Endodermal cell (in vitro differentiated cells): ENCODE measurements at regions not wholly inside any gene's neighbourhood (a gene's known extent, or its start where the extent isn't known, plus 50 kb on each side); places are given as distances from the start of the nearest gene placed in this dataset.

Experiments used
- DNase-seq: peaks from one replicate; pipeline ENCODE4 v3.0.0-alpha.2; 2017
- H3K27ac ChIP-seq: 2 replicates; pipeline ENCODE4 v1.5.1; 2013; ENCODE audit warnings: mild to moderate bottlenecking, low read depth, low read length, moderate library complexity
- H3K27me3 ChIP-seq: 2 replicates; pipeline ENCODE4 v1.6.1; 2013; ENCODE audit warnings: mild to moderate bottlenecking, low read length, moderate library complexity; ENCODE audit not compliant: insufficient read depth, control insufficient read depth, poor library complexity, severe bottlenecking
- H3K36me3 ChIP-seq: 2 replicates; pipeline ENCODE4 v1.7.0; 2013; ENCODE audit warnings: mild to moderate bottlenecking, low read length, moderate library complexity; ENCODE audit not compliant: control insufficient read depth, insufficient read depth
- H3K4me1 ChIP-seq: one replicate; pipeline ENCODE4 v1.7.0; 2013; ENCODE audit warnings: low read length; ENCODE audit not compliant: control insufficient read depth, insufficient read depth
- H3K4me3 ChIP-seq: 2 replicates; pipeline ENCODE4 v1.5.1; 2013; ENCODE audit warnings: mild to moderate bottlenecking, low read length, moderate library complexity
- H3K9ac ChIP-seq: 2 replicates; pipeline ENCODE4 v1.6.1; 2013; ENCODE audit warnings: mild to moderate bottlenecking, low read length, moderate library complexity; ENCODE audit not compliant: poor library complexity, severe bottlenecking; ENCODE audit errors: extremely low read depth
- H3K9me3 ChIP-seq: 2 replicates; pipeline ENCODE4 v1.6.1; 2013; ENCODE audit warnings: mild to moderate bottlenecking, low read length, moderate library complexity; ENCODE audit not compliant: control insufficient read depth
- H3K27ac Mint-ChIP-seq: 2 replicates; pipeline ENCODE4 v1.8.0; 2020; ENCODE audit warnings: mixed read lengths
- H3K27me3 Mint-ChIP-seq: 2 replicates; pipeline ENCODE4 v1.8.0; 2021; ENCODE audit warnings: mild to moderate bottlenecking, mixed read lengths; ENCODE audit not compliant: insufficient read depth
- H3K36me3 Mint-ChIP-seq: 2 replicates; pipeline ENCODE4 v1.8.0; 2020; ENCODE audit warnings: low read depth, mixed read lengths
- H3K4me1 Mint-ChIP-seq: 2 replicates; pipeline ENCODE4 v1.8.0; 2020; ENCODE audit warnings: mixed read lengths
- H3K4me3 Mint-ChIP-seq: 2 replicates; pipeline ENCODE4 v1.8.0; 2020; ENCODE audit warnings: mild to moderate bottlenecking, moderate library complexity, mixed read lengths
- H3K9me3 Mint-ChIP-seq: 2 replicates; pipeline ENCODE4 v1.8.0; 2020; ENCODE audit warnings: mild to moderate bottlenecking, mixed read lengths
- CTCF ChIP-seq: fragments of 200-600 bp; sonication (generic); conservative IDR thresholded peaks from 2 replicates; pipeline ENCODE4 v1.5.0; 2021; ENCODE audit warnings: antibody characterized with exemption, mild to moderate bottlenecking
- WGBS, 2 experiments: methylation state at CpG; one replicate each; pipeline versions ENCODE4 v1.1.5 to v1.1.7; 2013; ENCODE audit warnings: missing lambda C conversion rate in 2 of 2, mixed read lengths in 1 of 2; ENCODE audit not compliant: insufficient coverage in 1 of 2, insufficient read length in 1 of 2; 5-methylcytosine and 5-hydroxymethylcytosine counted together

- H3K27me3 ChIP-seq, result peaks cover 36% of the 10 kb centered on the region
- no peaks in the 10 kb centered on the region for H3K4me1 ChIP-seq
- H3K9me3 ChIP-seq, result peaks cover 10% of the 10 kb centered on the region
- Mint-ChIP-seq H3K9me3 (peaks cover 16% of the 10 kb centered on the region), H3K4me3 (no peak overlapping the region), H3K27ac (no peak overlapping the region), H3K4me1 (peaks cover 6% of the 10 kb centered on the region), H3K27me3 (peaks cover 40% of the 10 kb centered on the region), H3K36me3 (peaks cover 5% of the 10 kb centered on the region)
- WGBS, 2 experiments, result 93 to 100% methylated on average over 1 to 2 of the region's 3 CpGs
- no peak for TF ChIP-seq CTCF
- no peaks in the 10 kb centered on the region for H3K36me3 ChIP-seq
- H3K9ac ChIP-seq, result no peak overlapping the region
- H3K27ac ChIP-seq, result no peak overlapping the region
- no peak for DNase-seq
- no peak overlapping the region for H3K4me3 ChIP-seq
These were observed 200.2 kb upstream of the ARHGAP20 start for GRCh38 chr11:110912437-110912836.

GRCh38 chr11:110910384-110910783 lies 198.1 kb upstream of the ARHGAP20 start:
- H3K27ac Mint-ChIP-seq, result no peak overlapping the region
- no peak for DNase-seq
- Histone ChIP-seq H3K9ac (no peak overlapping the region), H3K27me3 (peaks cover 37% of the 10 kb centered on the region), H3K4me1 (peaks cover 7% of the 10 kb centered on the region), H3K27ac (no peak overlapping the region), H3K9me3 (no peaks in the 10 kb centered on the region), H3K36me3 (no peaks in the 10 kb centered on the region), H3K4me3 (no peak overlapping the region)
- no peak for TF ChIP-seq CTCF
- no peak overlapping the region for H3K4me3 Mint-ChIP-seq
- peaks cover 24% of the 10 kb centered on the region for H3K4me1 Mint-ChIP-seq
- no peaks in the 10 kb centered on the region for H3K36me3 Mint-ChIP-seq
- WGBS, 2 experiments, result 90 to 100% methylated on average over 1 to 2 of the region's 2 CpGs
- H3K9me3 Mint-ChIP-seq, result peaks cover 5% of the 10 kb centered on the region
- H3K27me3 Mint-ChIP-seq, result peaks cover 41% of the 10 kb centered on the region

GRCh38 chr11:110909336-110909735 lies 197.1 kb upstream of the ARHGAP20 start:
- 86 to 92% methylated on average over 8 of the region's 8 CpGs for WGBS, 2 experiments
- peaks cover 34% of the 10 kb centered on the region for H3K4me1 Mint-ChIP-seq

More at GRCh38 chr11:110909336-110909735, 197.1 kb upstream of the ARHGAP20 start:
- H3K4me1 ChIP-seq, result peaks cover 13% of the 10 kb centered on the region
- no peak overlapping the region for H3K9ac ChIP-seq
- H3K27ac ChIP-seq, result no peak overlapping the region
- Mint-ChIP-seq H3K27ac (no peak overlapping the region), H3K27me3 (peaks cover 41% of the 10 kb centered on the region), H3K36me3 (no peaks in the 10 kb centered on the region), H3K4me3 (no peak overlapping the region), H3K9me3 (no peaks in the 10 kb centered on the region)
- no peak overlapping the region for H3K4me3 ChIP-seq
- H3K9me3 ChIP-seq, result no peaks in the 10 kb centered on the region
- DNase-seq, result no peak
- no peaks in the 10 kb centered on the region for H3K36me3 ChIP-seq
- no peak for TF ChIP-seq CTCF
- peaks cover 37% of the 10 kb centered on the region for H3K27me3 ChIP-seq
